ENCODE measurements at regions not wholly inside any gene's neighbourhood (a gene's known extent, or its start where the extent isn't known, plus 50 kb on each side); places are given as distances from the start of the nearest gene placed in this dataset.

DNA sequence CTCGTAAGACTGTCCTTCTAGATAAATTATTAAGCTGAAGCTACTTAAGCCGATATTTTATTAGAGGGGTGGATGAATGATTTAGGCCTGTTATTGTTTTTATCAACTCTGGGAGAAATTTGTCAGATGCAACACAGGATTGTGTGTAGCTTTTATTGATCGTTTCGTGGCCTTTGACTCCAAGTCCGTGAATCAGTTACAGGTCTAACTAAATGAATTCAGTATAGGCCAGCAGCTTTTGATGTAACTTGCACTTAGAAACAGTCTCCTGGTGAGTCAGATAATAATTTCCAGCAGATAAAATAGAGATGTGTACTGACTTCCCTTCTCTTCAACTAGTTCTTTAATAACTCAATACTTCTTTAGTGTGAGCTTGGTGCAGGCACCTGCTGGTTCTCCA, 341.7 kb upstream of the SMIM30 start:
- no peaks in the 10 kb centered on the region for H3K27me3 Mint-ChIP-seq
- DNase-seq (ENCODE audit: low spot score in 2 of 2) (no peak), ATAC-seq (replicated peaks; ENCODE audit: extremely low read depth, poor library complexity, severe bottlenecking) (no peak)
- no peak overlapping the region for H3K27ac Mint-ChIP-seq (ENCODE audit: low read depth)
- H3K4me1 Mint-ChIP-seq, result no peaks in the 10 kb centered on the region
- H3K4me3 Mint-ChIP-seq, result no peak overlapping the region
- H3K9me3 Mint-ChIP-seq, result peaks cover 9% of the 10 kb centered on the region
- H3K36me3 Mint-ChIP-seq (ENCODE audit: insufficient read depth), result no peaks in the 10 kb centered on the region

DNA sequence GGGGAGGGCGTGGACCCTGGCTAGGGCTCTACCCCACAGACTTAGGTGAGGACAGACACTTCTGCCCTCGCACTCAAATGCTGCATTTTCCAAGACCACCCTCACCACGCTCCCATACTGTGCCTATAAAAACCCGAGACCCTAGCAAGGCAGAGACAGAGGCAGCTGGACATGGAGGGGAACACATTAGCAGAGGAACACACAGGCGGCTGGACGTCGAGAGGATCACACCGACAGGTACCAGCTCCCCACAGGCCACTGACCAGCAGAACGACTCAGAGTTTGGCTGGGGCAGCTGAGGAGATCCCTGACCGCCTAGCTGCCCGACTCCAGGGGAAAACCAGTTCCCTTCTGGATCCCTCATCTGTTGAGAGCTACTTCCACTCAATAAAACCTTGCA, 338.2 kb upstream of the SMIM30 start:
- DNase-seq (ENCODE audit: low spot score in 2 of 2), result no peak
- no peak for ATAC-seq (replicated peaks; ENCODE audit: extremely low read depth, poor library complexity, severe bottlenecking)
- H3K27ac Mint-ChIP-seq (ENCODE audit: low read depth), result no peak overlapping the region
- no peaks in the 10 kb centered on the region for H3K4me1 Mint-ChIP-seq
- no peaks in the 10 kb centered on the region for H3K9me3 Mint-ChIP-seq
- H3K27me3 Mint-ChIP-seq, result no peaks in the 10 kb centered on the region
- no peaks in the 10 kb centered on the region for H3K36me3 Mint-ChIP-seq (ENCODE audit: insufficient read depth)
- no peak overlapping the region for H3K4me3 Mint-ChIP-seq

DNA sequence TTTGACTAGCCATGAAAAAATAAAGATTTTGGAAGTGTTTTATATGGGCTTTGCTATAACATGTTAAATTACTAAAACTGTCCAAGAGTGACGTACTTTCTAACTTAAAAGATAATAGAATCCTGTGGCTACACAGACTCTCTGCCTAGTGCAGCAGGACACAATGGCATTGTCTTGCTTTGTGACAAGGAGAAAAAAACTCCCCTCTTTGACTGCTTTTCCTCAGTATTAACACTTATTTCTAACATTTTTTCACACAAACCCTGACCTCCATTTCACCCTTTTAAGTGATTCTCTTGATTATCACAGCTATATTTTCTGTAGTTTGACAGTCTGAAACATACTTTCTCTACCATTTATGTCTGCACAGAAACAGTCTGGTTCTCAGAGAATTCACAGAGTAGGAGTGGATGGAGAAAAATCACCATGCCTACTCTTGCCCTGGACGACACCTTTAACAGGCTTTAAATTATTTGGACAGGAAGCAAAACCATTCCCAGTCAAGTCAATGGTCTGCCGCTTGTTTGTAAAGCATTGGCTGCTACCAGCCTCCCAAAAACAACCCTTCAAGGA, 336.3 kb upstream of the SMIM30 start:
- Mint-ChIP-seq H3K36me3 (ENCODE audit: insufficient read depth) (no peaks in the 10 kb centered on the region), H3K4me3 (no peak overlapping the region)

GRCh38 chr7:113452245-113452644, 333.9 kb upstream of the SMIM30 start:
- DNase-seq (ENCODE audit: low spot score in 2 of 2) (no peak), ATAC-seq (replicated peaks; ENCODE audit: extremely low read depth, poor library complexity, severe bottlenecking) (no peak)
- no peaks in the 10 kb centered on the region for H3K36me3 Mint-ChIP-seq (ENCODE audit: insufficient read depth)
- H3K9me3 Mint-ChIP-seq, result no peaks in the 10 kb centered on the region
- H3K27ac Mint-ChIP-seq (ENCODE audit: low read depth), result no peak overlapping the region
- no peaks in the 10 kb centered on the region for H3K27me3 Mint-ChIP-seq
- H3K4me1 Mint-ChIP-seq, result no peaks in the 10 kb centered on the region
- no peak overlapping the region for H3K4me3 Mint-ChIP-seq

More for the DNA sequence above, 336.3 kb upstream of the SMIM30 start:
- ATAC-seq (replicated peaks; ENCODE audit: extremely low read depth, poor library complexity, severe bottlenecking) (no peak), DNase-seq (ENCODE audit: low spot score in 2 of 2) (no peak)
- Mint-ChIP-seq H3K27ac (ENCODE audit: low read depth) (no peak overlapping the region), H3K4me1 (no peaks in the 10 kb centered on the region), H3K9me3 (no peaks in the 10 kb centered on the region), H3K27me3 (no peaks in the 10 kb centered on the region)

DNA sequence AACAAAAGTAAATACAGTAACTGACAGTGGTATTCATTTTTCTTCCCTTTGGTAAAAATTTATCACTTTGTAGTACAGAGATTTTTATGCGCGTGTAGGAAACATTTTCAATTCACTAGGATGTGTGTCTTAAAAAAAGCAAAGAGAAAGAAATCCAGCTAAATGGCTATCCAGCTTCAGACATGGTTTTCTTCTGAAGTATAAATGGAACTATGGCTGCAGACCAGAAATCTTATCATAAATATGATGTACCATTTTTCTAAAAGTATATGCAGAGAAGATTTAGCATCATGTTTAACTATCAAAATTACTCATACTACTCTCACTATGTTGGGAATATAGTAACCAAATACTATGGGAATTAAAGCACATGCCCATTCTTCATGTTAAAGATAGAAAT, 328.4 kb upstream of the SMIM30 start:
- H3K4me1 Mint-ChIP-seq, result no peaks in the 10 kb centered on the region
- H3K9me3 Mint-ChIP-seq, result no peaks in the 10 kb centered on the region
- H3K4me3 Mint-ChIP-seq, result no peak overlapping the region
- DNase-seq (ENCODE audit: low spot score in 2 of 2) (no peak), ATAC-seq (replicated peaks; ENCODE audit: extremely low read depth, poor library complexity, severe bottlenecking) (no peak)
- H3K27ac Mint-ChIP-seq (ENCODE audit: low read depth), result no peak overlapping the region
- no peaks in the 10 kb centered on the region for H3K36me3 Mint-ChIP-seq (ENCODE audit: insufficient read depth)
- H3K27me3 Mint-ChIP-seq, result no peaks in the 10 kb centered on the region

DNA sequence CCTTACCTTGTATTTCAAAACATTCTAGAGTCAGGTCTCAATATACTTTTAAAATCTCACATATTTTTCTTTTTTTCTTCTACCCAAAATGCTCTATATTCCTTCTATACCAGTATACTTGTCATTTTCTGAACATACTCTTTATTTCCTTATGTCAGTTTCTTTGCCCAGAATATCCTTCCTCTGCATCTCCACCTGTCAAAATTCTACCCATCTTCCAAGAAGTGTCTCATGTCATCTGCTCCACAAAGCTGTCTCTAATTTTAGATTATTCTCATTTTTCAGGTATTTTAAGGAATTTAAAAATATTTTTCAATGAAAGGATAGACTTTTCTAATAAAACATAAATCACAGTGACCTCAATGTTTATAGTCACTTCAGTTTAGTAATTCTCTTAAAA, 328.0 kb upstream of the SMIM30 start:
- H3K4me3 Mint-ChIP-seq, result no peak overlapping the region
- DNase-seq (ENCODE audit: low spot score in 2 of 2) (no peak), ATAC-seq (replicated peaks; ENCODE audit: extremely low read depth, poor library complexity, severe bottlenecking) (no peak)
- H3K27ac Mint-ChIP-seq (ENCODE audit: low read depth), result no peak overlapping the region
- H3K27me3 Mint-ChIP-seq, result no peaks in the 10 kb centered on the region
- no peaks in the 10 kb centered on the region for H3K36me3 Mint-ChIP-seq (ENCODE audit: insufficient read depth)
- no peaks in the 10 kb centered on the region for H3K4me1 Mint-ChIP-seq
- no peaks in the 10 kb centered on the region for H3K9me3 Mint-ChIP-seq

DNA sequence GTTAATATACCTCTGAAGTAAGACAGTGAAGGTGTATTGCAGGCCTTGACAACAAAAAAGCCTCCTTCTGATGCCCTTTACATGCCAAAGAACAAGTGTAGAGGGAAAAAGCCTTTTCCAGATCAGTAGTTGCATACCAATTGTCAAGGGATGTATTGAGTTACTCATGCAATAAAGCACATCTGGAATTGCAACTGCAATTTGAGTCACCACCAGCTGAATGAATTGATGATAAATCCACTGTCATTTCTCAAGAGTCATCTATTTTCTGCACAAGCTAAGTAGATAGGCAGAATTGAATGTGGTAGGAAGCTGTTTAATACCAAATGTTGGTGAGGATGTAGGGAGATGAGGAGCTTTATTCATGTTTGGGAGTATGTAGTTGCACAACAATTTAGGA, 325.9 kb upstream of the SMIM30 start:
- Mint-ChIP-seq H3K9me3 (no peaks in the 10 kb centered on the region), H3K4me3 (no peak overlapping the region), H3K36me3 (ENCODE audit: insufficient read depth) (no peaks in the 10 kb centered on the region), H3K27ac (ENCODE audit: low read depth) (no peak overlapping the region), H3K27me3 (no peaks in the 10 kb centered on the region), H3K4me1 (no peaks in the 10 kb centered on the region)
- ATAC-seq (replicated peaks; ENCODE audit: extremely low read depth, poor library complexity, severe bottlenecking), result no peak
- no peak for DNase-seq (ENCODE audit: low spot score in 2 of 2)

GRCh38 chr7:113440173-113440572, 321.8 kb upstream of the SMIM30 start:
- Mint-ChIP-seq H3K36me3 (ENCODE audit: insufficient read depth) (no peaks in the 10 kb centered on the region), H3K4me1 (no peaks in the 10 kb centered on the region), H3K27ac (ENCODE audit: low read depth) (no peak overlapping the region), H3K4me3 (no peak overlapping the region), H3K9me3 (no peaks in the 10 kb centered on the region), H3K27me3 (no peaks in the 10 kb centered on the region)
- ATAC-seq (replicated peaks; ENCODE audit: extremely low read depth, poor library complexity, severe bottlenecking), result no peak
- DNase-seq (ENCODE audit: low spot score in 2 of 2), result no peak

GRCh38 chr7:113431406-113431805, 313.1 kb upstream of the SMIM30 start:
- no peaks in the 10 kb centered on the region for H3K9me3 Mint-ChIP-seq
- no peak for DNase-seq (ENCODE audit: low spot score in 2 of 2)
- ATAC-seq (replicated peaks; ENCODE audit: extremely low read depth, poor library complexity, severe bottlenecking), result no peak

GRCh38 chr7:113424185-113424817, 305.9 kb upstream of the SMIM30 start:
- Mint-ChIP-seq H3K4me1 (peaks cover 5% of the 10 kb centered on the region), H3K4me3 (no peak overlapping the region), H3K27me3 (no peaks in the 10 kb centered on the region), H3K9me3 (no peaks in the 10 kb centered on the region), H3K36me3 (ENCODE audit: insufficient read depth) (no peaks in the 10 kb centered on the region), H3K27ac (ENCODE audit: low read depth) (no peak overlapping the region)
- DNase-seq (ENCODE audit: low spot score in 2 of 2) (no peak), ATAC-seq (replicated peaks; ENCODE audit: extremely low read depth, poor library complexity, severe bottlenecking) (no peak)

More at GRCh38 chr7:113431406-113431805, 313.1 kb upstream of the SMIM30 start:
- Mint-ChIP-seq H3K4me1 (no peaks in the 10 kb centered on the region), H3K4me3 (no peak overlapping the region), H3K36me3 (ENCODE audit: insufficient read depth) (no peaks in the 10 kb centered on the region), H3K27ac (ENCODE audit: low read depth) (no peak overlapping the region), H3K27me3 (no peaks in the 10 kb centered on the region)

GRCh38 chr7:113421696-113422330, 303.5 kb upstream of the SMIM30 start:
- Mint-ChIP-seq H3K27ac (ENCODE audit: low read depth) (no peak overlapping the region), H3K27me3 (no peaks in the 10 kb centered on the region), H3K9me3 (no peaks in the 10 kb centered on the region), H3K36me3 (ENCODE audit: insufficient read depth) (no peaks in the 10 kb centered on the region), H3K4me1 (peaks cover 5% of the 10 kb centered on the region), H3K4me3 (no peak overlapping the region)
- peak; percentile 41 to 57 for DNase-seq (ENCODE audit: low spot score in 2 of 2)
- peak; percentile 88 for ATAC-seq (replicated peaks; ENCODE audit: extremely low read depth, poor library complexity, severe bottlenecking)

- Mint-ChIP-seq H3K4me1 (no peaks in the 10 kb centered on the region), H3K27me3 (no peaks in the 10 kb centered on the region), H3K27ac (ENCODE audit: low read depth) (no peak overlapping the region), H3K4me3 (no peak overlapping the region), H3K9me3 (no peaks in the 10 kb centered on the region), H3K36me3 (ENCODE audit: insufficient read depth) (no peaks in the 10 kb centered on the region)
- DNase-seq (ENCODE audit: low spot score in 2 of 2) (no peak), ATAC-seq (replicated peaks; ENCODE audit: extremely low read depth, poor library complexity, severe bottlenecking) (no peak)
Measured at GRCh38 chr7:113414401-113415035, 296.2 kb upstream of the SMIM30 start.

DNA sequence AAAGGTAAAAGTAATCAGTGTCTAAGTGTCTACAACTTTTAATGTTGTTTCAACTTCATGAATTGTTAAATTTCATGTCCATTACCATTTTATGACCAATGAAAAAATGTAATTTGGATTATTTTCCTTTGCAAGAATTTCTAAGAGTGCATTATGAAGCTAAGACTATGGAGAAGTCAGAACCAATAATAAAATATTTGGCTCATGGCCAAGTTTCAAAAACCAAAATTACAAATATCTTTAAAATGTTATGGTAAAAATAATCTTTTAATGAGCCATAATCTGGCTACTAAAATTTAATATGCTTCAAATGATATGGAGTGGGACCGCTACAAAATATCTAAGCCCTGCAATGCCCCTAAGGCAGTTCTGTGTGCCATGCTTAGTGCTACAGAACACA, 294.1 kb upstream of the SMIM30 start:
- Mint-ChIP-seq H3K9me3 (no peaks in the 10 kb centered on the region), H3K27me3 (no peaks in the 10 kb centered on the region), H3K27ac (ENCODE audit: low read depth) (no peak overlapping the region), H3K36me3 (ENCODE audit: insufficient read depth) (no peaks in the 10 kb centered on the region), H3K4me3 (no peak overlapping the region), H3K4me1 (no peaks in the 10 kb centered on the region)
- DNase-seq (ENCODE audit: low spot score in 2 of 2) (no peak), ATAC-seq (replicated peaks; ENCODE audit: extremely low read depth, poor library complexity, severe bottlenecking) (no peak)

All from central memory CD8-positive, alpha-beta T cell (primary cell).